ENCODE measurements at regions not wholly inside any gene's neighbourhood (a gene's known extent, or its start where the extent isn't known, plus 50 kb on each side); places are given as distances from the start of the nearest gene placed in this dataset.
"Not testable (repeated sequence)": the region's sequence is repeated elsewhere in the genome, so short reads cannot be mapped to it uniquely, and the experiment has no call there.

GRCh38 chr2:216991563-216991962, 131.7 kb upstream of the TNP1 start:
- H3K27me3 ChIP-seq (replicated peaks; ENCODE audit: insufficient read depth): no peaks in the 10 kb centered on the region
- intact Hi-C loops (cut with DNase I): no loop called here
- H3K9me3 ChIP-seq: no peaks in the 10 kb centered on the region
- TF ChIP-seq POLR2AphosphoS5 (IDR thresholded peaks at IDR 0.05) (no peak), CTCF (IDR thresholded peaks at IDR 0.05) (no peak), POLR2A (IDR thresholded peaks at IDR 0.05) (no peak)
- no peak overlapping the region for H3K4me3 ChIP-seq
- no peaks in the 10 kb centered on the region for H3K36me3 ChIP-seq
- no peak overlapping the region for H3K27ac ChIP-seq
- 29% methylated on average over 1 of the region's 1 CpG for WGBS
- no peaks in the 10 kb centered on the region for H3K4me1 ChIP-seq (replicated peaks)
- DNase-seq (ENCODE audit: low spot score): no peak

- Histone ChIP-seq H3K4me3 (no peak overlapping the region), H3K4me1 (replicated peaks) (no peaks in the 10 kb centered on the region), H3K9me3 (no peaks in the 10 kb centered on the region), H3K27me3 (replicated peaks; ENCODE audit: insufficient read depth) (no peaks in the 10 kb centered on the region), H3K36me3 (no peaks in the 10 kb centered on the region), H3K27ac (no peak overlapping the region)
- 86% methylated on average over 5 of the region's 5 CpGs for WGBS
- TF ChIP-seq POLR2AphosphoS5 (IDR thresholded peaks at IDR 0.05) (no peak), POLR2A (IDR thresholded peaks at IDR 0.05) (no peak), CTCF (IDR thresholded peaks at IDR 0.05) (no peak)
- intact Hi-C loops (cut with DNase I): no loop called here
- DNase-seq (ENCODE audit: low spot score): no peak
Observed at GRCh38 chr2:216989340-216990129, 129.7 kb upstream of the TNP1 start.

- Histone ChIP-seq H3K27me3 (replicated peaks; ENCODE audit: insufficient read depth) (no peaks in the 10 kb centered on the region), H3K27ac (no peak overlapping the region), H3K36me3 (no peaks in the 10 kb centered on the region), H3K9me3 (no peaks in the 10 kb centered on the region), H3K4me1 (replicated peaks) (no peaks in the 10 kb centered on the region), H3K4me3 (no peak overlapping the region)
- TF ChIP-seq POLR2AphosphoS5 (IDR thresholded peaks at IDR 0.05) (no peak), POLR2A (IDR thresholded peaks at IDR 0.05) (no peak), CTCF (IDR thresholded peaks at IDR 0.05) (no peak)
- intact Hi-C loops (cut with DNase I): no loop called here
- no peak for DNase-seq (ENCODE audit: low spot score)
- WGBS: 69% methylated on average over 6 of the region's 6 CpGs
Observed at GRCh38 chr2:216987252-216987821, 127.5 kb upstream of the TNP1 start.

GRCh38 chr2:216985658-216986141, 125.8 kb upstream of the TNP1 start:
- no peaks in the 10 kb centered on the region for H3K9me3 ChIP-seq
- H3K27ac ChIP-seq: no peak overlapping the region
- DNase-seq (ENCODE audit: low spot score): no peak
- no peaks in the 10 kb centered on the region for H3K36me3 ChIP-seq
- intact Hi-C loops (cut with DNase I): no loop called here
- H3K4me1 ChIP-seq (replicated peaks): no peaks in the 10 kb centered on the region
- H3K27me3 ChIP-seq (replicated peaks; ENCODE audit: insufficient read depth): no peaks in the 10 kb centered on the region
- 52% methylated on average over 13 of the region's 13 CpGs for WGBS
- TF ChIP-seq CTCF (IDR thresholded peaks at IDR 0.05): no peak
- H3K4me3 ChIP-seq: no peak overlapping the region

GRCh38 chr2:216984937-216985336, 125.1 kb upstream of the TNP1 start:
- Histone ChIP-seq H3K9me3 (no peaks in the 10 kb centered on the region), H3K4me3 (no peak overlapping the region), H3K36me3 (no peaks in the 10 kb centered on the region), H3K4me1 (replicated peaks) (no peaks in the 10 kb centered on the region), H3K27me3 (replicated peaks; ENCODE audit: insufficient read depth) (no peaks in the 10 kb centered on the region), H3K27ac (no peak overlapping the region)
- no peak for DNase-seq (ENCODE audit: low spot score)
- no peak for TF ChIP-seq POLR2A (IDR thresholded peaks at IDR 0.05)
- no peak for TF ChIP-seq CTCF (IDR thresholded peaks at IDR 0.05)
- TF ChIP-seq POLR2AphosphoS5 (IDR thresholded peaks at IDR 0.05): no peak
- intact Hi-C loops (cut with DNase I): no loop called here
- 76% methylated on average over 2 of the region's 2 CpGs for WGBS

GRCh38 chr2:216981951-216982350, 122.1 kb upstream of the TNP1 start:
- DNase-seq (ENCODE audit: low spot score): not testable (repeated sequence)
- 83% methylated on average over 7 of the region's 7 CpGs for WGBS

GRCh38 chr2:216980510-216980909, 120.6 kb upstream of the TNP1 start:
- H3K36me3 ChIP-seq; H3K4me1 ChIP-seq (replicated peaks); H3K27me3 ChIP-seq (replicated peaks; ENCODE audit: insufficient read depth); DNase-seq (ENCODE audit: low spot score); H3K27ac ChIP-seq; H3K4me3 ChIP-seq; intact Hi-C loops (cut with DNase I); H3K9me3 ChIP-seq: not testable (repeated sequence)
- WGBS: 96% methylated on average over 1 of the region's 1 CpG

More at GRCh38 chr2:216981951-216982350, 122.1 kb upstream of the TNP1 start:
- H3K27me3 ChIP-seq (replicated peaks; ENCODE audit: insufficient read depth); H3K36me3 ChIP-seq; H3K4me1 ChIP-seq (replicated peaks); H3K27ac ChIP-seq; H3K4me3 ChIP-seq; H3K9me3 ChIP-seq; intact Hi-C loops (cut with DNase I): not testable (repeated sequence)

Measured in prostate gland (tissue), 2 donors.